Panc1 (cell line): ENCODE measurements at regions not wholly inside any gene's neighbourhood (a gene's known extent, or its start where the extent isn't known, plus 50 kb on each side); places are given as distances from the start of the nearest gene placed in this dataset.

ENCODE experiments used
- ATAC-seq: fragments of 200-7000 bp; cut with Tn5 transposase; 2 replicates; pipeline ENCODE4 v1.9.1; 2020; ENCODE audit warnings: mild to moderate bottlenecking, moderate library complexity
- BruUV-seq: library from RNA; stranded (reverse); fragments of 400-500 nt; replicated peaks from 2 replicates; lab custom pipeline; 2021; lab: Mats Ljungman, UMichigan
- CTCF ChIA-PET: fragments of 300-600 bp; sonication (Branson Sonifier 250); formaldehyde crosslinking; loops from one replicate; lab custom pipeline; 2022; ENCODE audit warnings: antibody characterized with exemption; lab: Charles Lee
- POLR2A ChIA-PET: fragments of 300-600 bp; sonication (Branson Sonifier 250); formaldehyde crosslinking; loops from one replicate; lab custom pipeline; 2022; ENCODE audit warnings: antibody characterized with exemption; lab: Charles Lee
- DNase-seq: peaks from one replicate; pipeline ENCODE4 v3.0.0-alpha.2; 2010; ENCODE audit warnings: low read depth, low spot score
- H3K27ac ChIP-seq: 2 replicates; pipeline ENCODE4 v1.5.1; 2011; ENCODE audit warnings: mild to moderate bottlenecking, low read length, inconsistent platforms
- H3K27me3 ChIP-seq: fragments of 200-500 bp; sonication (Bioruptor generic); 2 replicates; pipeline ENCODE4 v1.6.0; 2014; ENCODE audit warnings: low read length, inconsistent platforms; ENCODE audit not compliant: control insufficient read depth, insufficient read depth
- H3K36me3 ChIP-seq: fragments of 200-500 bp; sonication (Bioruptor generic); 2 replicates; pipeline ENCODE4 v1.5.1; 2014; ENCODE audit warnings: inconsistent platforms, mild to moderate bottlenecking, low read length, moderate library complexity; ENCODE audit not compliant: control insufficient read depth, insufficient read depth
- H3K4me1 ChIP-seq: 2 replicates; pipeline ENCODE4 v1.5.1; 2011; ENCODE audit warnings: inconsistent platforms, mild to moderate bottlenecking, low read length, moderate library complexity; ENCODE audit not compliant: control insufficient read depth, insufficient read depth
- H3K4me3 ChIP-seq, 2 experiments: 2 replicates each; pipeline ENCODE4 v1.5.1; 2011 to 2012; ENCODE audit warnings: low read depth in 2 of 2, low read length in 2 of 2, mild to moderate bottlenecking in 2 of 2, inconsistent platforms in 1 of 2, moderate library complexity in 1 of 2
- H3K9me3 ChIP-seq: fragments of 200-500 bp; sonication (Bioruptor generic); 2 replicates; pipeline ENCODE4 v1.5.1; 2014; ENCODE audit warnings: low read depth, mild to moderate bottlenecking, inconsistent platforms, low read length, moderate library complexity; ENCODE audit not compliant: control insufficient read depth, insufficient read depth
- CTCF ChIP-seq: fragments of 450-650 bp; IDR thresholded peaks from 2 replicates; pipeline ENCODE4 v1.5.1; 2017; ENCODE audit warnings: mild to moderate bottlenecking
- POLR2AphosphoS5 ChIP-seq: IDR thresholded peaks from 2 replicates; pipeline ENCODE4 v1.6.1; 2012; ENCODE audit warnings: mild to moderate bottlenecking, low read depth, low read length, moderate library complexity
- SIN3A ChIP-seq: IDR thresholded peaks from 2 replicates; pipeline ENCODE4 v1.6.1; 2012; ENCODE audit warnings: low read depth, mild to moderate bottlenecking, low read length, moderate library complexity, borderline replicate concordance; ENCODE audit not compliant: insufficient read depth
- TCF7L2 ChIP-seq: IDR thresholded peaks from 2 replicates; pipeline ENCODE4 v1.6.1; 2011; ENCODE audit warnings: mild to moderate bottlenecking, low read depth, low read length, inconsistent platforms
- in situ Hi-C: cut with HindIII; loops from 2 replicates; pipeline ENCODE4 v1.10.0; 2016; ENCODE audit warnings: low sequenced_read_pairs, low pct_unique_long_range_greater_than_20kb
- intact Hi-C: fragments of 100-400 bp; cut with micrococcal nuclease; formaldehyde crosslinking; loops from one replicate; pipeline ENCODE4 v1.10.0; 2022; ENCODE audit not compliant: unreplicated experiment
- TF ChIP-seq, protein P1 (sequence below), 2 experiments: IDR thresholded peaks; 2 replicates each; pipeline ENCODE4 v1.6.1; 2011 to 2012; ENCODE audit warnings: low read depth in 2 of 2, control low read depth in 1 of 2, low read length in 1 of 2, mild to moderate bottlenecking in 1 of 2, moderate library complexity in 1 of 2; ENCODE audit not compliant: insufficient read depth in 1 of 2

GRCh38 chr18:38076346-38077070 lies 510.9 kb upstream of the CELF4 start:
- BruUV-seq = no TSS peak
- Histone ChIP-seq H3K4me3 (no peak overlapping the region), H3K27me3 (no peaks in the 10 kb centered on the region), H3K36me3 (no peaks in the 10 kb centered on the region), H3K9me3 (no peaks in the 10 kb centered on the region), H3K4me1 (no peaks in the 10 kb centered on the region), H3K27ac (no peak overlapping the region)
- DNase-seq (no peak), ATAC-seq (no peak)
- CTCF ChIA-PET = no interaction called here
- POLR2A ChIA-PET = no interaction called here
- in situ Hi-C loops (no loop called here), intact Hi-C loops (no loop called here)
- TF ChIP-seq CTCF (no peak), POLR2AphosphoS5 (no peak), TCF7L2 (no peak), SIN3A (no peak)
- TF ChIP-seq, protein P1, sequence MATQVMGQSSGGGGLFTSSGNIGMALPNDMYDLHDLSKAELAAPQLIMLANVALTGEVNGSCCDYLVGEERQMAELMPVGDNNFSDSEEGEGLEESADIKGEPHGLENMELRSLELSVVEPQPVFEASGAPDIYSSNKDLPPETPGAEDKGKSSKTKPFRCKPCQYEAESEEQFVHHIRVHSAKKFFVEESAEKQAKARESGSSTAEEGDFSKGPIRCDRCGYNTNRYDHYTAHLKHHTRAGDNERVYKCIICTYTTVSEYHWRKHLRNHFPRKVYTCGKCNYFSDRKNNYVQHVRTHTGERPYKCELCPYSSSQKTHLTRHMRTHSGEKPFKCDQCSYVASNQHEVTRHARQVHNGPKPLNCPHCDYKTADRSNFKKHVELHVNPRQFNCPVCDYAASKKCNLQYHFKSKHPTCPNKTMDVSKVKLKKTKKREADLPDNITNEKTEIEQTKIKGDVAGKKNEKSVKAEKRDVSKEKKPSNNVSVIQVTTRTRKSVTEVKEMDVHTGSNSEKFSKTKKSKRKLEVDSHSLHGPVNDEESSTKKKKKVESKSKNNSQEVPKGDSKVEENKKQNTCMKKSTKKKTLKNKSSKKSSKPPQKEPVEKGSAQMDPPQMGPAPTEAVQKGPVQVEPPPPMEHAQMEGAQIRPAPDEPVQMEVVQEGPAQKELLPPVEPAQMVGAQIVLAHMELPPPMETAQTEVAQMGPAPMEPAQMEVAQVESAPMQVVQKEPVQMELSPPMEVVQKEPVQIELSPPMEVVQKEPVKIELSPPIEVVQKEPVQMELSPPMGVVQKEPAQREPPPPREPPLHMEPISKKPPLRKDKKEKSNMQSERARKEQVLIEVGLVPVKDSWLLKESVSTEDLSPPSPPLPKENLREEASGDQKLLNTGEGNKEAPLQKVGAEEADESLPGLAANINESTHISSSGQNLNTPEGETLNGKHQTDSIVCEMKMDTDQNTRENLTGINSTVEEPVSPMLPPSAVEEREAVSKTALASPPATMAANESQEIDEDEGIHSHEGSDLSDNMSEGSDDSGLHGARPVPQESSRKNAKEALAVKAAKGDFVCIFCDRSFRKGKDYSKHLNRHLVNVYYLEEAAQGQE (IDR thresholded peaks at IDR 0.05; ENCODE audit: insufficient read depth in 1 of 2, low read depth in 2 of 2, low read length in 1 of 2) = no peak

DNA sequence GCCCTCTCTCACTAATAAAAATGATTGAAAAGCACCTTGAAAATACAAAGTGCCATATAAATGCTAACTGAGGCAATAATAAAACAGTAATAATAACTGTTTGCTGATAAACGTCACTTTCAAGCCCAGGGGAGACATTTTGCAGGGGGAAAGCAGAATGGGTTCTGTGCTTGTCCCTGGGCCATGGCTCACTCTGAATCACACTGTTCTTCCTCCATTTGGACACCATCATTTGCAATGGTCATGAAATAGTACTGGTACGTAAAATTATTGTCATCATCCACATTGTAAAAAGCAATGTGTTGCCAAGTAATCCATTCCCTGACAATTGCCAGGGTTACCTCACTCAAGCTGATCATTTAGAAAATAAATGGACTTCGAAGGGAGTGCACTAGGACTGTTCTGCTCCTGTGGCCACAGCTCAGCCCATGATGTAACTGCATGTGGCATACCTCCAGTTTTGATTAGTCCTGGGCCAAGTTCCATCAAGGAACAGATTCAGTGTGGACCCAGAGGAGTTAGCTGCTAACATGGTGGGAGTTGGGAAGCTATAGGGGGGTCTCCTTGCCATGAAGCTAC lies 508.8 kb upstream of the CELF4 start:
- Histone ChIP-seq H3K4me3 (no peak overlapping the region), H3K4me1 (no peaks in the 10 kb centered on the region), H3K9me3 (no peaks in the 10 kb centered on the region), H3K36me3 (no peaks in the 10 kb centered on the region), H3K27me3 (no peaks in the 10 kb centered on the region), H3K27ac (no peak overlapping the region)
- in situ Hi-C loops = no loop called here
- TF ChIP-seq POLR2AphosphoS5 (no peak), TCF7L2 (no peak), CTCF (no peak), SIN3A (no peak)
- TF ChIP-seq, protein P1 (IDR thresholded peaks at IDR 0.05; ENCODE audit: insufficient read depth in 1 of 2, low read depth in 2 of 2, low read length in 1 of 2) = no peak
- intact Hi-C loops = no loop called here
- CTCF ChIA-PET = no interaction called here
- POLR2A ChIA-PET = no interaction called here
- ATAC-seq (no peak), DNase-seq (no peak)
- no TSS peak for BruUV-seq
